ENCODE measurements at regions not wholly inside any gene's neighbourhood (a gene's known extent, or its start where the extent isn't known, plus 50 kb on each side); places are given as distances from the start of the nearest gene placed in this dataset.
"Not testable (repeated sequence)": the region's sequence is repeated elsewhere in the genome, so short reads cannot be mapped to it uniquely, and the experiment has no call there.

- not testable (repeated sequence) for DNase-seq
Measured at GRCh38 chr2:95686056-95686825, 94.4 kb downstream of the TRIM43 start.

GRCh38 chr2:95687852-95688251, 96.1 kb downstream of the TRIM43 start:
- DNase-seq: not testable (repeated sequence)

- not testable (repeated sequence) for DNase-seq
Measured at GRCh38 chr2:95691210-95691609, 99.4 kb downstream of the TRIM43 start.

GRCh38 chr2:95693071-95693846, 101.5 kb downstream of the TRIM43 start:
- not testable (repeated sequence) for DNase-seq

GRCh38 chr2:95695613-95696012, 103.8 kb downstream of the TRIM43 start:
- no peak for DNase-seq

- no peak for DNase-seq
Measured at GRCh38 chr2:95698146-95698545, 106.3 kb downstream of the TRIM43 start.

- not testable (repeated sequence) for DNase-seq
Measured at GRCh38 chr2:95699201-95700184, 107.7 kb downstream of the TRIM43 start.

- DNase-seq: no peak
Measured at GRCh38 chr2:95700519-95700918, 108.7 kb downstream of the TRIM43 start.

GRCh38 chr2:95702471-95702870, 110.7 kb downstream of the TRIM43 start:
- DNase-seq: no peak

- DNase-seq: not testable (repeated sequence)
Measured at GRCh38 chr2:95707161-95707560, 115.4 kb downstream of the TRIM43 start.

- DNase-seq: no peak
Measured at GRCh38 chr2:95707837-95708236, 116.0 kb downstream of the TRIM43 start.

GRCh38 chr2:95709831-95710230, 118.0 kb downstream of the TRIM43 start:
- no peak for DNase-seq

GRCh38 chr2:95713470-95714177, 121.8 kb downstream of the TRIM43 start:
- not testable (repeated sequence) for DNase-seq

- not testable (repeated sequence) for DNase-seq
Measured at GRCh38 chr2:95714398-95714797, 122.6 kb downstream of the TRIM43 start.

- DNase-seq: no peak
Measured at GRCh38 chr2:95719473-95720060, 127.8 kb downstream of the TRIM43 start.

- no peak for DNase-seq
Measured at GRCh38 chr2:95721726-95722125, 129.9 kb downstream of the TRIM43 start.

- DNase-seq: no peak
Measured at GRCh38 chr2:95722131-95722697, 130.4 kb downstream of the TRIM43 start.

GRCh38 chr2:95723627-95724210, 131.9 kb downstream of the TRIM43 start:
- DNase-seq: not testable (repeated sequence)

- not testable (repeated sequence) for DNase-seq
Measured at GRCh38 chr2:95725191-95725590, 133.4 kb downstream of the TRIM43 start.

GRCh38 chr2:95725677-95726076, 133.9 kb downstream of the TRIM43 start:
- not testable (repeated sequence) for DNase-seq

GRCh38 chr2:95727420-95727819, 135.6 kb downstream of the TRIM43 start:
- not testable (repeated sequence) for DNase-seq
